GM12872 (cell line): ENCODE measurements at regions not wholly inside any gene's neighbourhood (a gene's known extent, or its start where the extent isn't known, plus 50 kb on each side); places are given as distances from the start of the nearest gene placed in this dataset.

Experiments used
- TF ChIP-seq, protein P1 (sequence below): IDR thresholded peaks from 3 replicates; pipeline ENCODE4 v1.5.1; 2011; ENCODE audit warnings: low read depth, mild to moderate bottlenecking, low read length, moderate library complexity; ENCODE audit not compliant: insufficient read depth

DNA sequence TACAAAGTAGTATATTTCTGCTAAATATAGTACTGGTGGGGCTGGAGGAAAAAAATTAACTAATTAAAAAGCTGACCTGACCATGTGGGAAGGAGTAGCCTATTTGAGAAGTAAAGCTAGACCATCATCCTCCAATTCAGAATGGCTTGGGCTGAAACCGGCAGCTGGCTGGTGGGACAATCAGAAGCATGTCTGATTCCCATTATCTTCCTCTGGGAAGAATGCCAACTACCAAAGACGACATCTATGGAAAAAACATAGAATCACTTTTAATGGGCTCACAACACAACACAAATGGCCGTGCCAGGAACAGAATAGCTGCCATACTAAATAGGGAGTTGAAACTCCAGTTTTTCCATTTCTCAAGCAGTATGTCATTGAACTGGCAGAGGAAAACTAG is 120.4 kb upstream of the FREM2 start:
- TF ChIP-seq, protein P1, sequence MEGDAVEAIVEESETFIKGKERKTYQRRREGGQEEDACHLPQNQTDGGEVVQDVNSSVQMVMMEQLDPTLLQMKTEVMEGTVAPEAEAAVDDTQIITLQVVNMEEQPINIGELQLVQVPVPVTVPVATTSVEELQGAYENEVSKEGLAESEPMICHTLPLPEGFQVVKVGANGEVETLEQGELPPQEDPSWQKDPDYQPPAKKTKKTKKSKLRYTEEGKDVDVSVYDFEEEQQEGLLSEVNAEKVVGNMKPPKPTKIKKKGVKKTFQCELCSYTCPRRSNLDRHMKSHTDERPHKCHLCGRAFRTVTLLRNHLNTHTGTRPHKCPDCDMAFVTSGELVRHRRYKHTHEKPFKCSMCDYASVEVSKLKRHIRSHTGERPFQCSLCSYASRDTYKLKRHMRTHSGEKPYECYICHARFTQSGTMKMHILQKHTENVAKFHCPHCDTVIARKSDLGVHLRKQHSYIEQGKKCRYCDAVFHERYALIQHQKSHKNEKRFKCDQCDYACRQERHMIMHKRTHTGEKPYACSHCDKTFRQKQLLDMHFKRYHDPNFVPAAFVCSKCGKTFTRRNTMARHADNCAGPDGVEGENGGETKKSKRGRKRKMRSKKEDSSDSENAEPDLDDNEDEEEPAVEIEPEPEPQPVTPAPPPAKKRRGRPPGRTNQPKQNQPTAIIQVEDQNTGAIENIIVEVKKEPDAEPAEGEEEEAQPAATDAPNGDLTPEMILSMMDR: no peak

DNA sequence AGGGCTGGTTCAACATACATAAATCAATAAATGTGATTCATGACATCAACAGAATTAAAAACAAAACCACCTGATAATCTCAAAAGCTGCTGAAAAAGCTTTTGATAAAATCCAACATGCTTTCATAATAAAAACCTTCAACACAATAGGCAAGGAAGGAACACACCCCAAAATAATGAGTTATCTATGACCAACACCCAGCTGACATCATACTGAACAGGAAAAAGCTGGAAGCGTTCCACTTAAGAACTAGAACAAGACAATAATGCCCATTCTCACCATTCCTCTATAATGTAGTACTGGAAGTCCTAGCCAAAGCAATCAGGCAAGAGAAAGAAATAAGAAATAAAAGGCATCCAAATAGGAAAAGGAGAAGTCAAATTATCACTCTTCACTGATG is 116.2 kb upstream of the FREM2 start:
- TF ChIP-seq, protein P1: no peak

DNA sequence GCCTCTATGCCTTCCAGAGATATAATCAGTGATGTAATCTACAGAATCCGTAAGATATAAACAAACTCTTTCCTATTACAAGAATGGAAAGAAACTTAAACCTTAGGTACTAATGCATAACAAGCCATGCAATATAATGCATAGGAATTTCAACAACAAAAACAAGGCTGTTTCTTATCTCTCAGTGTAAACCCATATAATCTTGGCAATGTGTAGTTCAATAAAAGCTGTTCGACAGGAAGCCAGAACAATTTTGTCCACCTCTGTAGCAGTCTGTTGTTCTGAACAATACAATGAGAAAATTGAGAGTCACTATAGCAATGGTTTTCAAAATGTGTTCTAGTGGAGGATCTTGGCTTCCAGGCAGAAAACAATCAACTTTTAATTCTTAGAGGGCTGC is 111.5 kb upstream of the FREM2 start:
- TF ChIP-seq, protein P1: no peak

DNA sequence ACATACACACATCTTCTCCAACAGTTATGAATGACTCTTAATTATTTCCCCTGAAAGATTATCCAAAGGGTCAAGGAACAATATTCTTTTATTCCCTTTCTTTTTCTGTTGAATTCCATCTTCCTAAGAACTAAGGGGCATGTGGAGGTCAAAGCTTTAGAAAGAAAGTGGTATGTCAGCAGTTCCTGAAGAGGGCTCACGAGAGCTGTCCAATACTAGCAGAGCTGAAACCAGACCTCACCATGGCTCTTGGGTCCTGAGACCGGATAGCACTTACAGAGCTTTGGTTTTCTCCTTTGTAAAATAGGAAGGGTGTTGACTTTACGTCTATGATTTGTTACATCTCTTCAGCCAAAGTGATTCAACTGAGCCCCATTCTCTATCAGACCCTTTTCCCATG is 109.8 kb upstream of the FREM2 start:
- TF ChIP-seq, protein P1: no peak

DNA sequence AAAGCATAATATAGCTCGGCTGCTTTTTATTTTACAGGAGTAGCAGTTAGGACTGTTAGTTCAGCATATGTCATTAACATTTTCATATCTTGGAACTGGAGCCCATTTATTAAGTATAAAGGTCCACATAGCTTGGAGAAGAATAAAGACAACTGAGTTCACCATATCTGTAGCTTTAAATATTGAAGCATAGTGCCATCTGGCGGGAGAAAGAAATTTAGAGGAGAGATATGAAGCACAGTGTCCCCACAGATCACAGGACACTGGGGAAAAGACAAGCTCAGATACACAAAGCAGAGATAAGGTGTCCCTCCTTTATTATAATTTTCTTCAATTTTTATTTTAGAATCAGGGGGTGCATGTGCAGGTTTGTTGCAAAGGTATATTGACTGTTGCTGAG is 104.7 kb upstream of the FREM2 start:
- TF ChIP-seq, protein P1: peak; percentile 32; the same call in 2 of the 3 replicates

DNA sequence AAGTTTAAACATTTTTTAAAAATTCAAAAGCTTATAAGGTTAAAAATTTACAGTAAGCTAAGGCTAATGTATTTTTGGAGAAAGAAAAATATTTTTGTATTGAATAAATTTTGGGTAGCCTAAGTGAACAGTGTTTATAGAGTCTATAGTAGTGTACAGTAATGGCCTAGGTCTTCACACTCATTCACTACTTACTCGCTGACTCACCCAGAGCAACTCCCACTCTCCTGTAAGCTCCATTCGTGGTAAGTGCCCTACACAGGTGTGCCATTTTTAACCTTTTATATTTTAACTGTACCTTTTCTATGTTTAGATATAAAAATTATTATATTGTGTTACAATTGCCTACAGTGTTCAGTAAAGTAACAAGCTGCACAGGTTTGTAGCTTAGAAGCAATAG is 96.6 kb upstream of the FREM2 start:
- TF ChIP-seq, protein P1: no peak

DNA sequence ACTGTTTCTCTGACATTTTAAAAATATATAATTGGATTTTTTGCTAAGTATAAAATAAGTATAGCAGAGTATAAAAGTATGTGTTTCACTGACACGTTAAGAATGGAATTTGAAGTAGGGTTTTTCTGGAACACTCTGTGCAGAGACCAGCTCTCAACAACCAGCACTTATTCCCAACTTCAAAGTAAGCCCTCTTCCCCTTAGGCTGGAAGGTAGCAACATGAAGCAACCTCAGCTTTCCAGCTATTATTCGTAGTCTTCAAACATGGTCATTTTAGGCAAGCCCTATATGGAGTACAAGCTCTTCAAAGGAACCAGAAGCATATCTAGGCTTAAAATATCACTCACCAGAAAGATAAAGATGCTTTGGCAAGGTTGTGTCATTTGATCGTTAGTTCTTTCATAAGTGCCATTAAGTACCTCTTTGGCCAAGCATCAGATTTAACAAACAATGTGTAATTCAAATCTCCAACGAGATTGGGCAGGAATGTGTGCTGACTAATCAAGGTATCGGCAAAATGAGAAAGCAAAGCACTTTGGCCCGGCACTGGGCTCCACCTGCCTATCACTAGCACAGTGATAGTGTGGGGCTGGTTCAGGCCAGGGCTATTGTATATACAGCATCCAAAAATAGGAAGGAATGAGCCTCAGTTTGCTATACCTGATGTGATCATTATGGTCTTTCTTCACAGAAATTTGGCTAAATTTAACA is 95.9 kb upstream of the FREM2 start:
- TF ChIP-seq, protein P1: no peak
